CD1c-positive myeloid dendritic cell (primary cell): ENCODE measurements at regions not wholly inside any gene's neighbourhood (a gene's known extent, or its start where the extent isn't known, plus 50 kb on each side); places are given as distances from the start of the nearest gene placed in this dataset.

ENCODE experiments used
- DNase-seq: peaks from one replicate; pipeline ENCODE4 v3.0.0-alpha.2; 2016; ENCODE audit errors: extremely low spot score

GRCh38 chr14:54090274-54090673 lies 133.6 kb upstream of the BMP4 start:
- DNase-seq, result no peak

GRCh38 chr14:54094765-54095164 lies 138.1 kb upstream of the BMP4 start:
- no peak for DNase-seq

- DNase-seq, result no peak
Observed at GRCh38 chr14:54098536-54098935, 141.9 kb upstream of the BMP4 start.

GRCh38 chr14:54102051-54102456 lies 145.4 kb upstream of the BMP4 start:
- DNase-seq, result no peak

- DNase-seq, result no peak
Observed at GRCh38 chr14:54102530-54102929, 145.9 kb upstream of the BMP4 start.

GRCh38 chr14:54104601-54105145 lies 148.0 kb upstream of the BMP4 start:
- no peak for DNase-seq

GRCh38 chr14:54105406-54105805 lies 148.8 kb upstream of the BMP4 start:
- DNase-seq, result no peak

- DNase-seq, result no peak
Observed at GRCh38 chr14:54105898-54106297, 149.3 kb upstream of the BMP4 start.

- DNase-seq, result no peak
Observed at GRCh38 chr14:54106661-54107377, 150.2 kb upstream of the BMP4 start.

- DNase-seq, result no peak
Observed at GRCh38 chr14:54108481-54109471, 152.2 kb upstream of the BMP4 start.

- DNase-seq, result no peak
Observed at GRCh38 chr14:54109521-54110120, 153.0 kb upstream of the BMP4 start.

- DNase-seq, result no peak
Observed at GRCh38 chr14:54114941-54115340, 158.3 kb upstream of the BMP4 start.

- DNase-seq, result no peak
Observed at GRCh38 chr14:54116198-54116885, 159.7 kb upstream of the BMP4 start.

GRCh38 chr14:54116972-54117371 lies 160.3 kb upstream of the BMP4 start:
- no peak for DNase-seq

- DNase-seq, result no peak
Observed at GRCh38 chr14:54117396-54117795, 160.8 kb upstream of the BMP4 start.

- no peak for DNase-seq
Observed at GRCh38 chr14:54117924-54118323, 161.3 kb upstream of the BMP4 start.

GRCh38 chr14:54120260-54120659 lies 163.6 kb upstream of the BMP4 start:
- no peak for DNase-seq

GRCh38 chr14:54121466-54122027 lies 164.9 kb upstream of the BMP4 start:
- DNase-seq, result no peak

- DNase-seq, result no peak
Observed at GRCh38 chr14:54123841-54124240, 167.2 kb upstream of the BMP4 start.

- DNase-seq, result no peak
Observed at GRCh38 chr14:54125109-54125508, 168.5 kb upstream of the BMP4 start.

- no peak for DNase-seq
Observed at GRCh38 chr14:54126947-54127346, 170.3 kb upstream of the BMP4 start.
